GM10248 (cell line): ENCODE measurements at regions not wholly inside any gene's neighbourhood (a gene's known extent, or its start where the extent isn't known, plus 50 kb on each side); places are given as distances from the start of the nearest gene placed in this dataset.

Source experiments
- CTCF ChIA-PET: fragments of 300-600 bp; sonication (Branson Sonifier 250); formaldehyde crosslinking; extraction: SDS; loops from one replicate; lab custom pipeline; 2021; ENCODE audit warnings: antibody characterized with exemption; lab: Yijun Ruan, JAX
- POLR2A ChIA-PET: fragments of 350-650 bp; sonication (Branson Sonifier 250); formaldehyde crosslinking; extraction: SDS; loops from one replicate; lab custom pipeline; 2020; ENCODE audit warnings: antibody characterized with exemption; lab: Yijun Ruan, JAX
- DNase-seq: peaks from one replicate; pipeline ENCODE4 v3.0.0; 2012; ENCODE audit errors: extremely low spot score
- CTCF ChIP-seq: IDR thresholded peaks from 2 replicates; pipeline ENCODE4 v1.5.1; 2012; ENCODE audit warnings: mild to moderate bottlenecking, low read depth; ENCODE audit errors: extremely low read depth, missing control alignments, control extremely low read depth

- DNase-seq, result no peak
Measured at GRCh38 chr10:131689016-131689415, 211.8 kb upstream of the PPP2R2D start.

GRCh38 chr10:131689486-131689885, 211.3 kb upstream of the PPP2R2D start:
- POLR2A ChIA-PET, result no interaction called here
- no peak for TF ChIP-seq CTCF
- DNase-seq, result no peak
- CTCF ChIA-PET, result no interaction called here

More at GRCh38 chr10:131689016-131689415, 211.8 kb upstream of the PPP2R2D start:
- no peak for TF ChIP-seq CTCF
- ChIA-PET POLR2A (no interaction called here), CTCF (no interaction called here)

GRCh38 chr10:131689954-131690757, 210.7 kb upstream of the PPP2R2D start:
- TF ChIP-seq CTCF, result no peak
- CTCF ChIA-PET, result no interaction called here
- POLR2A ChIA-PET, result no interaction called here
- no peak for DNase-seq

GRCh38 chr10:131690805-131691239, 210.0 kb upstream of the PPP2R2D start:
- DNase-seq, result no peak
- no peak for TF ChIP-seq CTCF
- ChIA-PET POLR2A (no interaction called here), CTCF (no interaction called here)

- no peak for DNase-seq
- TF ChIP-seq CTCF, result no peak
- ChIA-PET POLR2A (no interaction called here), CTCF (interaction anchor here (1.1 kb wide), 1 partner anchor 15 kb away, joined by 3 read pairs; no protein-coding TSS in a partner anchor)
Measured at GRCh38 chr10:131691481-131692090, 209.2 kb upstream of the PPP2R2D start.

- POLR2A ChIA-PET, result no interaction called here
- no peak for DNase-seq
- CTCF ChIA-PET, result interaction anchor here (1.1 kb wide), 1 partner anchor 16 kb away, joined by 3 read pairs; no protein-coding TSS in a partner anchor
- no peak for TF ChIP-seq CTCF
Measured at GRCh38 chr10:131692176-131692575, 208.6 kb upstream of the PPP2R2D start.
